OCI-LY1 (cell line): ENCODE measurements at regions not wholly inside any gene's neighbourhood (a gene's known extent, or its start where the extent isn't known, plus 50 kb on each side); places are given as distances from the start of the nearest gene placed in this dataset.

Experiments used
- H2AFZ ChIP-seq: fragments of 200-600 bp; sonication (generic), shearing (Covaris generic); 2 replicates; pipeline ENCODE4 v1.6.0; 2014; ENCODE audit warnings: antibody characterized with exemption, mild to moderate bottlenecking, low read length
- H3F3A ChIP-seq: fragments of 200-600 bp; sonication (generic), shearing (Covaris generic); 2 replicates; pipeline ENCODE4 v1.6.0; 2014; ENCODE audit warnings: mild to moderate bottlenecking, antibody characterized with exemption, low read length, moderate library complexity; ENCODE audit not compliant: insufficient read depth
- H3K27ac ChIP-seq: fragments of 200-600 bp; sonication (generic); 2 replicates; pipeline ENCODE4 v1.5.1; 2014; ENCODE audit warnings: low read length, mixed run types, mild to moderate bottlenecking, low read depth; ENCODE audit not compliant: poor library complexity, severe bottlenecking
- H3K27me3 ChIP-seq: fragments of 200-600 bp; sonication (generic); 2 replicates; pipeline ENCODE4 v1.6.0; 2014; ENCODE audit warnings: antibody characterized with exemption, mild to moderate bottlenecking, low read length, moderate library complexity; ENCODE audit not compliant: insufficient read depth
- H3K36me3 ChIP-seq: fragments of 200-600 bp; sonication (generic); 2 replicates; pipeline ENCODE4 v1.6.1; 2014; ENCODE audit warnings: mild to moderate bottlenecking, antibody characterized with exemption, low read length, moderate library complexity, mixed read lengths; ENCODE audit not compliant: insufficient read depth
- H3K4me1 ChIP-seq: fragments of 200-600 bp; sonication (generic); 2 replicates; pipeline ENCODE4 v1.5.1; 2014; ENCODE audit warnings: mild to moderate bottlenecking, low read length, moderate library complexity; ENCODE audit not compliant: insufficient read depth, severe bottlenecking
- H3K4me2 ChIP-seq: fragments of 200-600 bp; sonication (generic), shearing (Covaris generic); 2 replicates; pipeline ENCODE4 v1.6.1; 2014; ENCODE audit warnings: low read length
- H3K4me3 ChIP-seq: fragments of 200-600 bp; sonication (generic); 2 replicates; pipeline ENCODE4 v1.5.1; 2014; ENCODE audit warnings: low read length, low read depth, mild to moderate bottlenecking, mixed read lengths; ENCODE audit not compliant: poor library complexity, severe bottlenecking
- H3K79me2 ChIP-seq: fragments of 200-600 bp; shearing (Covaris generic); 2 replicates; pipeline ENCODE4 v1.6.1; 2016; ENCODE audit warnings: mixed run types, low read length, mixed read lengths; ENCODE audit not compliant: insufficient read depth
- H3K9ac ChIP-seq: fragments of 200-600 bp; sonication (generic), shearing (Covaris generic); 2 replicates; pipeline ENCODE4 v1.6.1; 2014; ENCODE audit warnings: mild to moderate bottlenecking, low read length, mixed read lengths
- H3K9me2 ChIP-seq: fragments of 200-600 bp; sonication (generic), shearing (Covaris generic); 2 replicates; pipeline ENCODE4 v1.6.1; 2014; ENCODE audit warnings: low read depth, mild to moderate bottlenecking, low read length, mixed read lengths
- H3K9me3 ChIP-seq: fragments of 200-600 bp; shearing (Covaris generic); 2 replicates; pipeline ENCODE4 v1.6.1; 2014; ENCODE audit warnings: low read length, mixed read lengths
- H4K20me1 ChIP-seq: fragments of 200-600 bp; sonication (generic), shearing (Covaris generic); 2 replicates; pipeline ENCODE4 v1.6.0; 2016; ENCODE audit warnings: mild to moderate bottlenecking, low read length; ENCODE audit not compliant: insufficient read depth
- CTCF ChIP-seq: fragments of 200-600 bp; sonication (generic), shearing (Covaris generic); IDR thresholded peaks from 2 replicates; pipeline ENCODE4 v1.5.1; 2017; ENCODE audit warnings: mild to moderate bottlenecking, antibody characterized with exemption, low read length, moderate library complexity, mixed read lengths
- EZH2 ChIP-seq: fragments of 200-600 bp; sonication (generic), shearing (Covaris generic); IDR thresholded peaks from 2 replicates; pipeline ENCODE4 v1.8.0; 2017; ENCODE audit warnings: borderline replicate concordance, mixed run types, mild to moderate bottlenecking, antibody characterized with exemption, low read length, moderate library complexity, mixed read lengths

- Histone ChIP-seq H3K4me1 (no peaks in the 10 kb centered on the region), H3F3A (no peaks in the 10 kb centered on the region), H4K20me1 (no peaks in the 10 kb centered on the region), H3K27ac (no peak overlapping the region), H3K9me2 (no peaks in the 10 kb centered on the region), H3K36me3 (no peaks in the 10 kb centered on the region), H3K4me3 (no peak overlapping the region), H3K9me3 (no peaks in the 10 kb centered on the region), H3K27me3 (no peaks in the 10 kb centered on the region), H3K4me2 (no peak overlapping the region), H3K79me2 (no peaks in the 10 kb centered on the region), H2AFZ (no peak overlapping the region), H3K9ac (no peak overlapping the region)
- TF ChIP-seq CTCF: no peak
- TF ChIP-seq EZH2: no peak
Measured at GRCh38 chr3:4218456-4219226, 84.5 kb upstream of the SETMAR start.

- no peak overlapping the region for H3K27ac ChIP-seq
- no peaks in the 10 kb centered on the region for H3K79me2 ChIP-seq
- H3K36me3 ChIP-seq: no peaks in the 10 kb centered on the region
- H3K4me1 ChIP-seq: no peaks in the 10 kb centered on the region
- no peaks in the 10 kb centered on the region for H3K9me3 ChIP-seq
- no peak overlapping the region for H3K9ac ChIP-seq
- H3K27me3 ChIP-seq: no peaks in the 10 kb centered on the region
- no peak overlapping the region for H2AFZ ChIP-seq
- no peaks in the 10 kb centered on the region for H3K9me2 ChIP-seq
- H3K4me3 ChIP-seq: no peak overlapping the region
- no peaks in the 10 kb centered on the region for H3F3A ChIP-seq
- TF ChIP-seq EZH2 (no peak), CTCF (no peak)
- H4K20me1 ChIP-seq: no peaks in the 10 kb centered on the region
- H3K4me2 ChIP-seq: no peak overlapping the region
Measured at GRCh38 chr3:4219227-4219568, 84.0 kb upstream of the SETMAR start.

GRCh38 chr3:4220065-4220464 lies 83.1 kb upstream of the SETMAR start:
- no peaks in the 10 kb centered on the region for H3F3A ChIP-seq
- H2AFZ ChIP-seq: no peak overlapping the region
- H3K4me1 ChIP-seq: no peaks in the 10 kb centered on the region
- H3K4me2 ChIP-seq: no peak overlapping the region
- H3K9ac ChIP-seq: no peak overlapping the region
- H4K20me1 ChIP-seq: no peaks in the 10 kb centered on the region
- no peaks in the 10 kb centered on the region for H3K27me3 ChIP-seq
- H3K27ac ChIP-seq: no peak overlapping the region
- TF ChIP-seq CTCF: no peak
- no peak for TF ChIP-seq EZH2
- no peaks in the 10 kb centered on the region for H3K79me2 ChIP-seq
- H3K4me3 ChIP-seq: no peak overlapping the region
- no peaks in the 10 kb centered on the region for H3K36me3 ChIP-seq
- no peaks in the 10 kb centered on the region for H3K9me2 ChIP-seq
- H3K9me3 ChIP-seq: no peaks in the 10 kb centered on the region
